ENCODE measurements at regions not wholly inside any gene's neighbourhood (a gene's known extent, or its start where the extent isn't known, plus 50 kb on each side); places are given as distances from the start of the nearest gene placed in this dataset.

- Mint-ChIP-seq H3K27me3 (no peaks in the 10 kb centered on the region), H3K4me1 (no peaks in the 10 kb centered on the region), H3K36me3 (no peaks in the 10 kb centered on the region), H3K27ac (no peak overlapping the region), H3K4me3 (no peak overlapping the region), H3K9me3 (no peaks in the 10 kb centered on the region)
- no peak for DNase-seq
- ATAC-seq (ENCODE audit: low read depth), result no peak
- POLR2A ChIA-PET, result no interaction called here
Measured at GRCh38 chr6:95365454-95365853, 211.9 kb upstream of the MANEA start.

- no peak overlapping the region for H3K27ac Mint-ChIP-seq
- DNase-seq (no peak), ATAC-seq (ENCODE audit: low read depth) (no peak)
- H3K4me1 Mint-ChIP-seq, result no peaks in the 10 kb centered on the region
- H3K36me3 Mint-ChIP-seq, result no peaks in the 10 kb centered on the region
- H3K27me3 Mint-ChIP-seq, result no peaks in the 10 kb centered on the region
- POLR2A ChIA-PET, result no interaction called here
- H3K9me3 Mint-ChIP-seq, result no peaks in the 10 kb centered on the region
- no peak overlapping the region for H3K4me3 Mint-ChIP-seq
Measured at GRCh38 chr6:95366414-95366813, 210.9 kb upstream of the MANEA start.

GRCh38 chr6:95383878-95384277, 193.5 kb upstream of the MANEA start:
- H3K27me3 Mint-ChIP-seq, result no peaks in the 10 kb centered on the region
- no peak overlapping the region for H3K27ac Mint-ChIP-seq
- no peak for DNase-seq
- no peaks in the 10 kb centered on the region for H3K4me1 Mint-ChIP-seq
- no peak overlapping the region for H3K4me3 Mint-ChIP-seq
- no peaks in the 10 kb centered on the region for H3K9me3 Mint-ChIP-seq
- POLR2A ChIA-PET, result no interaction called here
- no peaks in the 10 kb centered on the region for H3K36me3 Mint-ChIP-seq
- no peak for ATAC-seq (ENCODE audit: low read depth)

- Mint-ChIP-seq H3K27me3 (no peaks in the 10 kb centered on the region), H3K4me1 (no peaks in the 10 kb centered on the region), H3K27ac (no peak overlapping the region), H3K9me3 (no peaks in the 10 kb centered on the region), H3K4me3 (no peak overlapping the region), H3K36me3 (no peaks in the 10 kb centered on the region)
- POLR2A ChIA-PET, result no interaction called here
- DNase-seq (no peak), ATAC-seq (ENCODE audit: low read depth) (no peak)
Measured at GRCh38 chr6:95384988-95385387, 192.3 kb upstream of the MANEA start.

GRCh38 chr6:95387845-95388244, 189.5 kb upstream of the MANEA start:
- H3K36me3 Mint-ChIP-seq, result no peaks in the 10 kb centered on the region
- ATAC-seq (ENCODE audit: low read depth) (no peak), DNase-seq (no peak)
- no peak overlapping the region for H3K4me3 Mint-ChIP-seq
- no peak overlapping the region for H3K27ac Mint-ChIP-seq
- H3K9me3 Mint-ChIP-seq, result no peaks in the 10 kb centered on the region
- no peaks in the 10 kb centered on the region for H3K4me1 Mint-ChIP-seq
- POLR2A ChIA-PET, result no interaction called here
- H3K27me3 Mint-ChIP-seq, result no peaks in the 10 kb centered on the region

GRCh38 chr6:95404777-95405176, 172.6 kb upstream of the MANEA start:
- ATAC-seq (ENCODE audit: low read depth) (no peak), DNase-seq (no peak)
- POLR2A ChIA-PET, result no interaction called here
- Mint-ChIP-seq H3K9me3 (no peaks in the 10 kb centered on the region), H3K4me1 (no peaks in the 10 kb centered on the region), H3K27me3 (no peaks in the 10 kb centered on the region), H3K36me3 (no peaks in the 10 kb centered on the region), H3K27ac (no peak overlapping the region), H3K4me3 (no peak overlapping the region)

GRCh38 chr6:95408111-95408510, 169.2 kb upstream of the MANEA start:
- Mint-ChIP-seq H3K4me3 (no peak overlapping the region), H3K36me3 (no peaks in the 10 kb centered on the region), H3K9me3 (no peaks in the 10 kb centered on the region), H3K4me1 (no peaks in the 10 kb centered on the region), H3K27ac (no peak overlapping the region), H3K27me3 (no peaks in the 10 kb centered on the region)
- DNase-seq (no peak), ATAC-seq (ENCODE audit: low read depth) (no peak)
- POLR2A ChIA-PET, result no interaction called here

- H3K27ac Mint-ChIP-seq, result no peak overlapping the region
- H3K4me1 Mint-ChIP-seq, result no peaks in the 10 kb centered on the region
- no peak overlapping the region for H3K4me3 Mint-ChIP-seq
- DNase-seq (no peak), ATAC-seq (ENCODE audit: low read depth) (no peak)
- H3K27me3 Mint-ChIP-seq, result no peaks in the 10 kb centered on the region
- POLR2A ChIA-PET, result no interaction called here
- H3K36me3 Mint-ChIP-seq, result no peaks in the 10 kb centered on the region
- no peaks in the 10 kb centered on the region for H3K9me3 Mint-ChIP-seq
Measured at GRCh38 chr6:95410168-95410567, 167.2 kb upstream of the MANEA start.

- ATAC-seq (ENCODE audit: low read depth), result no peak
- no peak for DNase-seq
- Mint-ChIP-seq H3K9me3 (no peaks in the 10 kb centered on the region), H3K36me3 (no peaks in the 10 kb centered on the region), H3K4me3 (no peak overlapping the region), H3K4me1 (no peaks in the 10 kb centered on the region), H3K27me3 (no peaks in the 10 kb centered on the region), H3K27ac (no peak overlapping the region)
- POLR2A ChIA-PET, result no interaction called here
Measured at GRCh38 chr6:95413789-95414188, 163.5 kb upstream of the MANEA start.

GRCh38 chr6:95417856-95418255, 159.5 kb upstream of the MANEA start:
- no peak for ATAC-seq (ENCODE audit: low read depth)
- Mint-ChIP-seq H3K27ac (no peak overlapping the region), H3K36me3 (no peaks in the 10 kb centered on the region), H3K27me3 (no peaks in the 10 kb centered on the region), H3K4me1 (no peaks in the 10 kb centered on the region), H3K4me3 (no peak overlapping the region), H3K9me3 (peaks cover 6% of the 10 kb centered on the region)
- POLR2A ChIA-PET, result no interaction called here
- DNase-seq, result no peak

GRCh38 chr6:95420792-95421191, 156.5 kb upstream of the MANEA start:
- H3K27me3 Mint-ChIP-seq, result peaks cover 2% of the 10 kb centered on the region
- POLR2A ChIA-PET, result no interaction called here
- ATAC-seq (ENCODE audit: low read depth), result no peak

GRCh38 chr6:95423331-95423730, 154.0 kb upstream of the MANEA start:
- H3K27ac Mint-ChIP-seq, result no peak overlapping the region
- H3K36me3 Mint-ChIP-seq, result no peaks in the 10 kb centered on the region
- no peak for DNase-seq
- no peaks in the 10 kb centered on the region for H3K4me1 Mint-ChIP-seq
- H3K27me3 Mint-ChIP-seq, result peaks cover 2% of the 10 kb centered on the region
- no peak overlapping the region for H3K4me3 Mint-ChIP-seq
- ATAC-seq (ENCODE audit: low read depth), result no peak
- POLR2A ChIA-PET, result no interaction called here
- H3K9me3 Mint-ChIP-seq, result peaks cover 6% of the 10 kb centered on the region

More at GRCh38 chr6:95420792-95421191, 156.5 kb upstream of the MANEA start:
- no peaks in the 10 kb centered on the region for H3K4me1 Mint-ChIP-seq
- DNase-seq, result no peak
- peaks cover 6% of the 10 kb centered on the region for H3K9me3 Mint-ChIP-seq
- H3K27ac Mint-ChIP-seq, result no peak overlapping the region
- H3K36me3 Mint-ChIP-seq, result no peaks in the 10 kb centered on the region
- no peak overlapping the region for H3K4me3 Mint-ChIP-seq

- no peaks in the 10 kb centered on the region for H3K36me3 Mint-ChIP-seq
Measured at GRCh38 chr6:95431637-95432228, 145.6 kb upstream of the MANEA start.

GRCh38 chr6:95439741-95440140, 137.6 kb upstream of the MANEA start:
- Mint-ChIP-seq H3K36me3 (no peaks in the 10 kb centered on the region), H3K27me3 (peaks cover 7% of the 10 kb centered on the region), H3K27ac (no peak overlapping the region), H3K4me3 (no peak overlapping the region), H3K9me3 (no peaks in the 10 kb centered on the region), H3K4me1 (no peaks in the 10 kb centered on the region)
- POLR2A ChIA-PET, result no interaction called here
- DNase-seq, result no peak
- no peak for ATAC-seq (ENCODE audit: low read depth)

More at GRCh38 chr6:95431637-95432228, 145.6 kb upstream of the MANEA start:
- Mint-ChIP-seq H3K27ac (no peak overlapping the region), H3K27me3 (no peaks in the 10 kb centered on the region), H3K4me1 (no peaks in the 10 kb centered on the region), H3K9me3 (no peaks in the 10 kb centered on the region), H3K4me3 (no peak overlapping the region)
- POLR2A ChIA-PET, result no interaction called here
- ATAC-seq (ENCODE audit: low read depth) (no peak), DNase-seq (no peak)

- POLR2A ChIA-PET, result no interaction called here
Measured at GRCh38 chr6:95448208-95448607, 129.1 kb upstream of the MANEA start.

More at GRCh38 chr6:95448208-95448607, 129.1 kb upstream of the MANEA start:
- no peak overlapping the region for H3K4me3 Mint-ChIP-seq
- peaks cover 2% of the 10 kb centered on the region for H3K9me3 Mint-ChIP-seq
- H3K27ac Mint-ChIP-seq, result no peak overlapping the region
- ATAC-seq (ENCODE audit: low read depth) (no peak), DNase-seq (no peak)
- H3K27me3 Mint-ChIP-seq, result no peaks in the 10 kb centered on the region
- no peaks in the 10 kb centered on the region for H3K36me3 Mint-ChIP-seq
- H3K4me1 Mint-ChIP-seq, result no peaks in the 10 kb centered on the region

Data from activated naive CD8-positive, alpha-beta T cell treated with anti-CD3 and anti-CD28 coated beads, Interleukin-2, amount 10 ng/mL, durations not matched to agents 7 days and 5 days (primary cell).